ENCODE measurements at regions not wholly inside any gene's neighbourhood (a gene's known extent, or its start where the extent isn't known, plus 50 kb on each side); places are given as distances from the start of the nearest gene placed in this dataset.

DNA sequence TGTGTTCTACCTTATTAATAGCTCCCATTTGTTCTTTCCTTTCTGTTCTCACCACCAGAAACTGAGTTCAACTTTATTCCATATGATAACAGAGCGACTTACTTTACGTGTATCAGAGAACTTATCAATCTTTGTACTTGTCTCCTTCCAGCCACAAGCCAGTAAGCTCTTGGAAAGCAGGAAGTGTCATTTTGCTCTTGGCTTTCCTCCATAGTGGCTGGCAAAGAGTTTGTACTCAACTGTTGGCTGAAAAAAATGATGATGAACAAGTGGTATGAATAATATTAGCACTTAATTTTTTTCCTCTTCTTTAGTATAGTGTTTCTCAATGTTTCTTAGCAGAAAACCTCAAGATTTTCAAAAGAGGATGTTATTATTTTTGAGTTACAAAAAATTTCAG, 182.4 kb upstream of the TOM1L1 start:
- H3K27me3 ChIP-seq (replicated peaks in 1 of 4; ENCODE audit: control extremely low read depth in 1 of 4, control insufficient read depth in 3 of 4, insufficient read depth in 4 of 4, low read length in 3 of 4): no peaks in the 10 kb centered on the region
- ATAC-seq (ENCODE audit: low read depth) (no peak), DNase-seq (no peak)
- no peak overlapping the region for H3K27ac Mint-ChIP-seq
- no peak overlapping the region for H3K9ac ChIP-seq (ENCODE audit: low read length)
- intact Hi-C loops (cut with micrococcal nuclease): no loop called here
- H3K4me1 Mint-ChIP-seq: no peaks in the 10 kb centered on the region
- H3K27me3 Mint-ChIP-seq: no peaks in the 10 kb centered on the region
- no peaks in the 10 kb centered on the region for H4K20me1 ChIP-seq (ENCODE audit: control insufficient read depth, insufficient read depth, low read length, poor library complexity, severe bottlenecking)
- no peak overlapping the region for H3K4me3 ChIP-seq (ENCODE audit: control extremely low read depth in 1 of 5, extremely low read depth in 1 of 5, insufficient read depth in 1 of 5, low read depth in 2 of 5, low read length in 4 of 5)
- H3K27ac ChIP-seq (ENCODE audit: low read length in 2 of 2): no peak overlapping the region
- H3K4me2 ChIP-seq (replicated peaks; ENCODE audit: low read depth, low read length, poor library complexity, severe bottlenecking): no peak overlapping the region
- POLR2A ChIA-PET: no interaction called here
- no peak for TF ChIP-seq EZH2 (IDR thresholded peaks at IDR 0.05; ENCODE audit: borderline replicate concordance, insufficient read depth, low read depth, low read length, poor library complexity, severe bottlenecking)
- TF ChIP-seq, protein P1, sequence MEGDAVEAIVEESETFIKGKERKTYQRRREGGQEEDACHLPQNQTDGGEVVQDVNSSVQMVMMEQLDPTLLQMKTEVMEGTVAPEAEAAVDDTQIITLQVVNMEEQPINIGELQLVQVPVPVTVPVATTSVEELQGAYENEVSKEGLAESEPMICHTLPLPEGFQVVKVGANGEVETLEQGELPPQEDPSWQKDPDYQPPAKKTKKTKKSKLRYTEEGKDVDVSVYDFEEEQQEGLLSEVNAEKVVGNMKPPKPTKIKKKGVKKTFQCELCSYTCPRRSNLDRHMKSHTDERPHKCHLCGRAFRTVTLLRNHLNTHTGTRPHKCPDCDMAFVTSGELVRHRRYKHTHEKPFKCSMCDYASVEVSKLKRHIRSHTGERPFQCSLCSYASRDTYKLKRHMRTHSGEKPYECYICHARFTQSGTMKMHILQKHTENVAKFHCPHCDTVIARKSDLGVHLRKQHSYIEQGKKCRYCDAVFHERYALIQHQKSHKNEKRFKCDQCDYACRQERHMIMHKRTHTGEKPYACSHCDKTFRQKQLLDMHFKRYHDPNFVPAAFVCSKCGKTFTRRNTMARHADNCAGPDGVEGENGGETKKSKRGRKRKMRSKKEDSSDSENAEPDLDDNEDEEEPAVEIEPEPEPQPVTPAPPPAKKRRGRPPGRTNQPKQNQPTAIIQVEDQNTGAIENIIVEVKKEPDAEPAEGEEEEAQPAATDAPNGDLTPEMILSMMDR (IDR thresholded peaks at IDR 0.05): no peak
- CTCF ChIA-PET: no interaction called here
- no peaks in the 10 kb centered on the region for H3K36me3 ChIP-seq (replicated peaks in 1 of 2; ENCODE audit: control extremely low read depth in 1 of 2, control insufficient read depth in 1 of 2, extremely low read depth in 1 of 2, insufficient read depth in 2 of 2, low read length in 1 of 2)
- WGBS (ENCODE audit: insufficient coverage): no CpG with 5 or more reads among the region's 2 CpGs
- no peaks in the 10 kb centered on the region for H3K79me2 ChIP-seq (ENCODE audit: control insufficient read depth, insufficient read depth, low read length)
- H3K4me1 ChIP-seq (ENCODE audit: control insufficient read depth in 2 of 2, insufficient read depth in 2 of 2, low read length in 2 of 2): no peaks in the 10 kb centered on the region
- H3K9me3 ChIP-seq (ENCODE audit: control extremely low read depth in 1 of 3, control insufficient read depth in 2 of 3, insufficient read depth in 1 of 3, low read length in 2 of 3): peaks cover 0 to 3% (median 1%) of the 10 kb centered on the region in 3 donors
- H3K4me3 Mint-ChIP-seq: no peak overlapping the region
- H3K9me3 Mint-ChIP-seq (ENCODE audit: insufficient read depth): no peaks in the 10 kb centered on the region
- no peak overlapping the region for H2AFZ ChIP-seq (ENCODE audit: insufficient read depth, low read depth, low read length, poor library complexity, severe bottlenecking)

DNA sequence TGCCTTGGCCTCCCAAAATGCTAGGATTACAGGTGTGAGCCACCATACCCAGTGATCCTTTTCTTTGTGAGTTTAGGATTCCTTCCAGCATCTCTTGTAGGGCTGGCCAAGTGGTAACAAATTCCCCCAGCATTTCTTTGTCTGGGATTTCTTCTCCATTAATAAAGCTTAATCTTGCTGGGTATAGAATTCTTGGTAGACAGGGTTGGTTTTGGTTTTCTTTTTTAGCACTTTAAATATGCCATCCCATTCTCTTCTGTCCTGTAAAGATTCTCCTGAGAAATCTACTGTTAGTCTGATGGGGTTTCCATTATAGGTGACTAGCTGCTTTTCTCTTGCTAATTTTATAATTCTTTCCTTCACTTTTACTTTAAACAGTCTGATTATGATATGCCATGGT, 173.0 kb upstream of the TOM1L1 start:
- H3K4me3 Mint-ChIP-seq: no peak overlapping the region
- Histone ChIP-seq H3K4me3 (ENCODE audit: control extremely low read depth in 1 of 5, extremely low read depth in 1 of 5, insufficient read depth in 1 of 5, low read depth in 2 of 5, low read length in 4 of 5) (no peak overlapping the region), H3K27ac (ENCODE audit: low read length in 2 of 2) (no peak overlapping the region), H2AFZ (ENCODE audit: insufficient read depth, low read depth, low read length, poor library complexity, severe bottlenecking) (no peak overlapping the region), H3K9me3 (ENCODE audit: control extremely low read depth in 1 of 3, control insufficient read depth in 2 of 3, insufficient read depth in 1 of 3, low read length in 2 of 3) (peaks cover 2 to 17% (median 4%) of the 10 kb centered on the region in 3 donors), H3K4me1 (ENCODE audit: control insufficient read depth in 2 of 2, insufficient read depth in 2 of 2, low read length in 2 of 2) (no peaks in the 10 kb centered on the region), H3K9ac (ENCODE audit: low read length) (no peak overlapping the region), H3K36me3 (replicated peaks in 1 of 2; ENCODE audit: control extremely low read depth in 1 of 2, control insufficient read depth in 1 of 2, extremely low read depth in 1 of 2, insufficient read depth in 2 of 2, low read length in 1 of 2) (no peaks in the 10 kb centered on the region), H3K4me2 (replicated peaks; ENCODE audit: low read depth, low read length, poor library complexity, severe bottlenecking) (no peak overlapping the region), H4K20me1 (ENCODE audit: control insufficient read depth, insufficient read depth, low read length, poor library complexity, severe bottlenecking) (no peaks in the 10 kb centered on the region), H3K79me2 (ENCODE audit: control insufficient read depth, insufficient read depth, low read length) (no peaks in the 10 kb centered on the region), H3K27me3 (replicated peaks in 1 of 4; ENCODE audit: control extremely low read depth in 1 of 4, control insufficient read depth in 3 of 4, insufficient read depth in 4 of 4, low read length in 3 of 4) (no peaks in the 10 kb centered on the region)
- POLR2A ChIA-PET: no interaction called here
- intact Hi-C loops (cut with micrococcal nuclease): no loop called here
- no peak overlapping the region for H3K27ac Mint-ChIP-seq
- ATAC-seq (ENCODE audit: low read depth) (no peak), DNase-seq (no peak)
- H3K9me3 Mint-ChIP-seq (ENCODE audit: insufficient read depth): peaks cover 24% of the 10 kb centered on the region
- no peaks in the 10 kb centered on the region for H3K27me3 Mint-ChIP-seq
- no peaks in the 10 kb centered on the region for H3K4me1 Mint-ChIP-seq
- TF ChIP-seq, protein P1 (IDR thresholded peaks at IDR 0.05): no peak
- TF ChIP-seq EZH2 (IDR thresholded peaks at IDR 0.05; ENCODE audit: borderline replicate concordance, insufficient read depth, low read depth, low read length, poor library complexity, severe bottlenecking): no peak
- CTCF ChIA-PET: no interaction called here
